ENCODE measurements at regions not wholly inside any gene's neighbourhood (a gene's known extent, or its start where the extent isn't known, plus 50 kb on each side); places are given as distances from the start of the nearest gene placed in this dataset.

- TF ChIP-seq MAX (IDR thresholded peaks at IDR 0.05; ENCODE audit: low read depth, low read length), result no peak
- no peak for TF ChIP-seq MYC (IDR thresholded peaks at IDR 0.05; ENCODE audit: low read depth, low read length)
- TF ChIP-seq POLR2A (IDR thresholded peaks at IDR 0.05; ENCODE audit: extremely low read depth, insufficient read length), result no peak
- no peak for TF ChIP-seq CTCF (IDR thresholded peaks at IDR 0.05; ENCODE audit: low read depth, low read length)
- DNase-seq (ENCODE audit: low read depth), result no peak
- H3K4me3 ChIP-seq (ENCODE audit: low read depth, low read length), result no peak overlapping the region
These were observed 252.9 kb upstream of the RPL38 start for GRCh38 chr17:73950593-73950914.

DNA sequence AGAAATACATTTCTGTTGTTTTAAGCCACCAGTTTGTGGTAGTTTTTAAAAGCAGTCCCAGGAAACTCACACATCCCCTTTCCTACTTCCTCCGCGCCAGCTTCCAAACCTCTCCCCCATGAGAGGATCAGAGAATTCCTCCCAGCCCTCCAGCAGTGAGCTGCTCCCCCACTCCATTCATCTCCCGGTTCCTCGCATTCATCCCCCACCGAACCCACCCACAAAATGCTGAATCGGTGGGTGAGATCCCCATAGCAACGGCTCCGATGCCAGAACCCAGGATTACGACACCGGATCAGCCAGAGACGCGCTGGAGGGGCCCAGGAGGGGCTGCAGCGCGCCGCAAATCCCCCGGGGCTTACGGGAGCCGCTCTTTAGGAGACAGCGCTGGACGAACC is 251.4 kb upstream of the RPL38 start:
- peak; percentile 91 for DNase-seq (ENCODE audit: low read depth)
- TF ChIP-seq MYC (IDR thresholded peaks at IDR 0.05; ENCODE audit: low read depth, low read length) (no peak), MAX (IDR thresholded peaks at IDR 0.05; ENCODE audit: low read depth, low read length) (no peak), POLR2A (IDR thresholded peaks at IDR 0.05; ENCODE audit: extremely low read depth, insufficient read length) (no peak), CTCF (IDR thresholded peaks at IDR 0.05; ENCODE audit: low read depth, low read length) (no peak)
- H3K4me3 ChIP-seq (ENCODE audit: low read depth, low read length), result peak overlapping the region; percentile 28

GRCh38 chr17:73952480-73953205 is 250.8 kb upstream of the RPL38 start:
- peak overlapping the region; percentile 11 for H3K4me3 ChIP-seq (ENCODE audit: low read depth, low read length)
- peak; percentile 83 for DNase-seq (ENCODE audit: low read depth)
- TF ChIP-seq MYC (IDR thresholded peaks at IDR 0.05; ENCODE audit: low read depth, low read length) (peak; percentile 15; the same call in 1 of the 2 replicates), CTCF (IDR thresholded peaks at IDR 0.05; ENCODE audit: low read depth, low read length) (peak; percentile 44), POLR2A (IDR thresholded peaks at IDR 0.05; ENCODE audit: extremely low read depth, insufficient read length) (no peak)

DNA sequence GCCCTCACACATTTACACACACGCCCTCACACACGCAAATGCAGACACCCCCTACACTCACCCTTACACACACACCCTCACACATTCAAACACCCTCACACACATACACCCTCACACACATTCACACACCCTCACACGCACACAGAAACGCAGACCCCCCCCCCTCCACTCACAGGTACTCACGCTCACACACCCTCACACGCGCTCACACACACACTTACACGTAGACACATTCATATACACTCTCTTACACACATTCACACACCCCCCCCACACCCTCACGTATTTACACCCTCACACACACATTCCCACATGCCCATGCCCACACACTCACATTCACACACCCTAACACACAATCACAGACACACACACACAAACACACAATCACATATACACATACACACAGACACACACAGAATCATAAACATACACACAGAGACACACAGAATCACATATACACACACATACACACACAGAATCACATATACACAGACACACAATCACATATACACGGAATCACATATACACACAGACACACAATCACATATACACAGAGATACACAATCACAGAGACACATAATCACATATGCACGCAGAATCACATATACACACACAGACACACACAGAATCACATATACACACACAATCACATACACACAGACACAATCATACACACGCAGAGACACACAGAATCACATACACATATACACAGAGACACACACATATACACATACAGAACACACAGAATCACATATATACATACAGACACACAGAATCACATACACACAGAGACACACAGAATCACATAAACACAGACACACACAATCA is 250.1 kb upstream of the RPL38 start:
- DNase-seq (ENCODE audit: low read depth), result no peak
- TF ChIP-seq MYC (IDR thresholded peaks at IDR 0.05; ENCODE audit: low read depth, low read length) (no peak), CTCF (IDR thresholded peaks at IDR 0.05; ENCODE audit: low read depth, low read length) (no peak), MAX (IDR thresholded peaks at IDR 0.05; ENCODE audit: low read depth, low read length) (no peak), POLR2A (IDR thresholded peaks at IDR 0.05; ENCODE audit: extremely low read depth, insufficient read length) (no peak)

DNA sequence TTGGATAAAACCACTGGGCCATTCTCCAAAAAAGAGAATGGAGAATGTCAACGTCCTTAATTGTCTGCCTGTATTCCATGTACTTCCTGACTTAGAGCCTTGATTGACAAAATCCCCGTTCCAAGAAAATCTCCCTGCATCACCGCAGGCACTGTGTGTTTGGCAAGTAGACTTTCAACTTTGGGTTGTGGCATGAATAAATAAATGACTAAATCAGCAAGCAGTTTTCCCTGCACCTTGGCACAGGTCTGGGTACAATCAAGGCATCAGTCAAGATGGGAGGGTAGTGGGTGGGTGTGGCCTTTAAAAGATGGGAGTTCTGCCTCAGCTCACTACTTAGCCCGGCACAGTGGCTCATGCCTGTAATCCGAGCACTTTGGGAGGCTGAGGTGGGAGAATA is 248.5 kb upstream of the RPL38 start:
- H3K4me3 ChIP-seq (ENCODE audit: low read depth, low read length), result no peak overlapping the region
- TF ChIP-seq MAX (IDR thresholded peaks at IDR 0.05; ENCODE audit: low read depth, low read length) (no peak), CTCF (IDR thresholded peaks at IDR 0.05; ENCODE audit: low read depth, low read length) (no peak), POLR2A (IDR thresholded peaks at IDR 0.05; ENCODE audit: extremely low read depth, insufficient read length) (no peak), MYC (IDR thresholded peaks at IDR 0.05; ENCODE audit: low read depth, low read length) (no peak)
- DNase-seq (ENCODE audit: low read depth), result no peak

More for the DNA sequence above, 250.1 kb upstream of the RPL38 start:
- peak overlapping the region; percentile 11 for H3K4me3 ChIP-seq (ENCODE audit: low read depth, low read length)
